HL-60 (cell line): ENCODE measurements at regions not wholly inside any gene's neighbourhood (a gene's known extent, or its start where the extent isn't known, plus 50 kb on each side); places are given as distances from the start of the nearest gene placed in this dataset.

Experiments used
- DNase-seq, 2 experiments: peaks; one replicate each; pipeline ENCODE4 v3.0.0-alpha.2; 2010 to 2020; ENCODE audit warnings: low read depth in 1 of 2, low spot score in 1 of 2
- H3K27ac ChIP-seq: fragments of 250-450 bp; sonication (Bioruptor Pico); replicated peaks from 2 replicates; pipeline ENCODE4 v1.5.1; 2020; ENCODE audit warnings: mild to moderate bottlenecking, moderate library complexity
- H3K27me3 ChIP-seq: fragments of 250-450 bp; sonication (Bioruptor Pico); 2 replicates; pipeline ENCODE4 v1.5.1; 2021; ENCODE audit warnings: mild to moderate bottlenecking, moderate library complexity; ENCODE audit not compliant: insufficient read depth, poor library complexity, severe bottlenecking
- H3K4me3 ChIP-seq: replicated peaks from 2 replicates; pipeline ENCODE4 v1.5.1; 2011; ENCODE audit warnings: mild to moderate bottlenecking, control low read depth, low read length; ENCODE audit not compliant: insufficient read depth
- CTCF ChIP-seq: IDR thresholded peaks from one replicate; pipeline ENCODE4 v1.5.1; 2011; ENCODE audit warnings: low read length, control low read depth, inconsistent platforms; ENCODE audit not compliant: insufficient read depth
- GABPA ChIP-seq: IDR thresholded peaks from 2 replicates; pipeline ENCODE4 v1.6.1; 2012; ENCODE audit warnings: low read depth
- POLR2AphosphoS5 ChIP-seq: IDR thresholded peaks from 2 replicates; pipeline ENCODE4 v1.6.1; 2012; ENCODE audit warnings: low read depth
- REST ChIP-seq: IDR thresholded peaks from 2 replicates; pipeline ENCODE4 v1.6.1; 2012; ENCODE audit warnings: low read depth; ENCODE audit not compliant: insufficient replicate concordance
- SPI1 ChIP-seq: IDR thresholded peaks from 2 replicates; pipeline ENCODE4 v1.6.1; 2012; ENCODE audit warnings: low read depth, mild to moderate bottlenecking, borderline replicate concordance

GRCh38 chr1:5729636-5730145 lies 262.5 kb downstream of the NPHP4 start:
- TF ChIP-seq CTCF (no peak), POLR2AphosphoS5 (no peak), SPI1 (no peak), GABPA (no peak), REST (no peak)
- Histone ChIP-seq H3K27me3 (peaks cover 3% of the 10 kb centered on the region), H3K27ac (no peak overlapping the region), H3K4me3 (no peak overlapping the region)
- DNase-seq: no peak

GRCh38 chr1:5728663-5729355 lies 263.4 kb downstream of the NPHP4 start:
- Histone ChIP-seq H3K27ac (no peak overlapping the region), H3K27me3 (peaks cover 3% of the 10 kb centered on the region), H3K4me3 (no peak overlapping the region)
- TF ChIP-seq SPI1: no peak
- no peak for TF ChIP-seq REST
- TF ChIP-seq GABPA: no peak
- no peak for TF ChIP-seq CTCF
- TF ChIP-seq POLR2AphosphoS5: no peak
- no peak for DNase-seq

GRCh38 chr1:5727871-5728643 lies 264.2 kb downstream of the NPHP4 start:
- no peak for DNase-seq
- TF ChIP-seq POLR2AphosphoS5: no peak
- no peak for TF ChIP-seq CTCF
- no peak for TF ChIP-seq REST
- no peak for TF ChIP-seq SPI1
- no peak for TF ChIP-seq GABPA

More at GRCh38 chr1:5727871-5728643, 264.2 kb downstream of the NPHP4 start:
- Histone ChIP-seq H3K27me3 (peaks cover 3% of the 10 kb centered on the region), H3K4me3 (no peak overlapping the region), H3K27ac (no peak overlapping the region)
